Testis (tissue), 2 donors: ENCODE measurements at regions not wholly inside any gene's neighbourhood (a gene's known extent, or its start where the extent isn't known, plus 50 kb on each side); places are given as distances from the start of the nearest gene placed in this dataset.

Experiments used
- DNase-seq: peaks from one replicate; pipeline ENCODE4 v3.0.0-alpha.2; 2019
- H3K27ac ChIP-seq, 2 donors: fragments of 200-600 bp; sonication (generic); one replicate each; pipeline ENCODE4 v1.5.1; 2019
- H3K27me3 ChIP-seq: fragments of 200-600 bp; sonication (generic); one replicate; pipeline ENCODE4 v1.5.1; 2019
- H3K36me3 ChIP-seq: fragments of 200-600 bp; sonication (generic); one replicate; pipeline ENCODE4 v1.5.1; 2017; ENCODE audit warnings: low read depth; ENCODE audit errors: missing control alignments
- H3K4me1 ChIP-seq: fragments of 200-600 bp; sonication (generic); one replicate; pipeline ENCODE4 v1.5.1; 2019
- H3K4me3 ChIP-seq, 2 donors: fragments of 200-600 bp; sonication (generic); one replicate each; pipeline ENCODE4 v1.5.1; 2017 to 2019
- H3K9me3 ChIP-seq: fragments of 200-600 bp; sonication (generic); one replicate; pipeline ENCODE4 v1.5.1; 2017
- CTCF ChIP-seq, 3 experiments: fragments of 450-650 bp in 2 of 3; fragments of 200-600 bp in 1 of 3; sonication (generic) in 1 of 3; IDR thresholded peaks; one replicate each; pipeline ENCODE4 v1.5.1; 2016 to 2019; ENCODE audit warnings: antibody characterized with exemption in 3 of 3, mild to moderate bottlenecking in 2 of 3, moderate library complexity in 1 of 3
- POLR2A ChIP-seq: fragments of 450-650 bp; IDR thresholded peaks from one replicate; pipeline ENCODE4 v1.6.1; 2017; ENCODE audit warnings: antibody characterized with exemption, mild to moderate bottlenecking, moderate library complexity
- WGBS, 2 donors: methylation state at CpG; one replicate each; pipeline ENCODE4 v1.1.5; 2018; 5-methylcytosine and 5-hydroxymethylcytosine counted together
- intact Hi-C: fragments of 100-400 bp; cut with DNase I; formaldehyde crosslinking; loops from one replicate; pipeline ENCODE4 v1.15.1; 2023; ENCODE audit warnings: low total_unique reads

GRCh38 chr2:228655331-228655730 is 473.8 kb upstream of the SPHKAP start:
- Histone ChIP-seq H3K36me3 (no peaks in the 10 kb centered on the region), H3K4me3 (no peak overlapping the region), H3K9me3 (no peaks in the 10 kb centered on the region), H3K27ac (no peak overlapping the region), H3K4me1 (no peaks in the 10 kb centered on the region), H3K27me3 (no peaks in the 10 kb centered on the region)
- TF ChIP-seq CTCF (IDR thresholded peaks at IDR 0.05) = no peak
- TF ChIP-seq POLR2A = no peak
- WGBS, 2 donors = 85 to 98% methylated on average over 2 of the region's 2 CpGs
- no peak for DNase-seq
- intact Hi-C loops = no loop called here

GRCh38 chr2:228654707-228655106 is 473.2 kb upstream of the SPHKAP start:
- Histone ChIP-seq H3K4me3 (no peak overlapping the region), H3K4me1 (no peaks in the 10 kb centered on the region), H3K27me3 (no peaks in the 10 kb centered on the region), H3K27ac (no peak overlapping the region), H3K9me3 (no peaks in the 10 kb centered on the region), H3K36me3 (no peaks in the 10 kb centered on the region)
- intact Hi-C loops = no loop called here
- WGBS, 2 donors = 88 to 91% methylated on average over 2 of the region's 2 CpGs
- TF ChIP-seq CTCF (IDR thresholded peaks at IDR 0.05) = no peak
- no peak for TF ChIP-seq POLR2A
- no peak for DNase-seq

- no peaks in the 10 kb centered on the region for H3K36me3 ChIP-seq
- no peaks in the 10 kb centered on the region for H3K27me3 ChIP-seq
- WGBS, 2 donors = 59 to 64% methylated on average over 4 of the region's 4 CpGs
- no peak for DNase-seq
- H3K9me3 ChIP-seq = no peaks in the 10 kb centered on the region
- no peaks in the 10 kb centered on the region for H3K4me1 ChIP-seq
- H3K4me3 ChIP-seq = no peak overlapping the region
- no peak for TF ChIP-seq POLR2A
- TF ChIP-seq CTCF (IDR thresholded peaks at IDR 0.05) = no peak
- intact Hi-C loops = no loop called here
- no peak overlapping the region for H3K27ac ChIP-seq
Observed at GRCh38 chr2:228653884-228654283, 472.4 kb upstream of the SPHKAP start.

- DNase-seq = no peak
- Histone ChIP-seq H3K36me3 (no peaks in the 10 kb centered on the region), H3K4me3 (no peak overlapping the region), H3K9me3 (no peaks in the 10 kb centered on the region), H3K27ac (no peak overlapping the region), H3K27me3 (no peaks in the 10 kb centered on the region), H3K4me1 (no peaks in the 10 kb centered on the region)
- intact Hi-C loops = no loop called here
- WGBS, 2 donors = 72 to 80% methylated on average over 3 of the region's 3 CpGs
- TF ChIP-seq CTCF (IDR thresholded peaks at IDR 0.05) (no peak), POLR2A (no peak)
Observed at GRCh38 chr2:228652366-228652765, 470.9 kb upstream of the SPHKAP start.

GRCh38 chr2:228649876-228650275 is 468.4 kb upstream of the SPHKAP start:
- no peaks in the 10 kb centered on the region for H3K9me3 ChIP-seq
- DNase-seq = no peak
- intact Hi-C loops = no loop called here
- no peaks in the 10 kb centered on the region for H3K27me3 ChIP-seq
- H3K36me3 ChIP-seq = no peaks in the 10 kb centered on the region
- WGBS, 2 donors = 65 to 76% methylated on average over 2 of the region's 2 CpGs
- no peak overlapping the region for H3K4me3 ChIP-seq
- TF ChIP-seq POLR2A = no peak
- no peak for TF ChIP-seq CTCF (IDR thresholded peaks at IDR 0.05)
- no peak overlapping the region for H3K27ac ChIP-seq
- no peaks in the 10 kb centered on the region for H3K4me1 ChIP-seq
